DND-41 (cell line): ENCODE measurements at regions not wholly inside any gene's neighbourhood (a gene's known extent, or its start where the extent isn't known, plus 50 kb on each side); places are given as distances from the start of the nearest gene placed in this dataset.

Experiments
- CTCF ChIP-seq: IDR thresholded peaks from 2 replicates; pipeline ENCODE4 v1.5.1; 2012; ENCODE audit warnings: borderline replicate concordance, low read length, moderate library complexity, mild to moderate bottlenecking; ENCODE audit not compliant: poor library complexity, severe bottlenecking; ENCODE audit errors: extremely low read depth
- EZH2 ChIP-seq: IDR thresholded peaks from 3 replicates; pipeline ENCODE4 v1.6.1; 2012; ENCODE audit warnings: borderline replicate concordance, low read depth, mild to moderate bottlenecking, moderate library complexity, low read length, inconsistent platforms; ENCODE audit not compliant: severe bottlenecking

- no peak for TF ChIP-seq CTCF
- no peak for TF ChIP-seq EZH2
Observed at GRCh38 chr10:32197423-32197822, 141.2 kb upstream of the KIF5B start.
